NOMO-1 (cell line): ENCODE measurements at regions not wholly inside any gene's neighbourhood (a gene's known extent, or its start where the extent isn't known, plus 50 kb on each side); places are given as distances from the start of the nearest gene placed in this dataset.

Source experiments
- DNase-seq, 2 experiments: peaks; one replicate each; lab custom pipeline; 2025; ENCODE audit not compliant: unreplicated experiment in 2 of 2; lab: John Stamatoyannopoulos, UW

DNA sequence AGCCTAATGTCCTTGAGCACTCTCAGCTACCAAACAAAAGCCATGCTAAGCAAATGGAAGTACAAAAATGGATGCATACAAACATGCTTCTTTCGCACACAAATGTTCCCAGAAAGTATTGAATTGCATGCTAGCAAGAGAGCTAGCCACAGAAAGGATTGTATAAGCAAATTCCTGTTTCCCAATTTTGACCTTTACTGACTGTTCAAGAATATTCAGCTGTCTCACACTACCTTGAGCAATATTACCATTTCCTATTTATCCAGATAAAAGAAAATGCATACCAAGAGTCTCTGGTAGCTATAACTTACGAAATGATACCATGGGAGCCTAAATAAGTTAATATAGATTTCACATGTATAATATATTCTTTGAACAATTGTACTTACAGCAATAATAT, 264.6 kb downstream of the TMEM167A start:
- DNase-seq: peak; percentile 12 to 56

DNA sequence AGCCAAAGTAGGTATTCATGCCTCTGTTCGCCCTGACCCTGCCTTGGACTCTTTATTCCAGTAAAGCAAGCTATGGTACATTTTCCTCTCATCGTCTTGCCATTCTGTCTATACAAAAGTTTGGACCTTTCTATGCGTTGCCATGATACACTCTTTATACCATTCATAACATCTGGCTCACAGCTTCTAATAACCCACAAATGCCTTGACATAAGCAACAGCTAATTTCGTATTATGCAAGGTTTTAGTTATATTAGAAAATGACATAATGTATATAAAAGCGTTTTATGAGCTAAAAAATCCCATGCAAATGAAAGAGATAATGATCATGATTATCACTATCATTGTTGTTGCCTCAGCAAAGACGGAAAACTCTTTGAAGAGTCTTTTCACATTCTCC, 265.7 kb downstream of the TMEM167A start:
- no peak for DNase-seq

DNA sequence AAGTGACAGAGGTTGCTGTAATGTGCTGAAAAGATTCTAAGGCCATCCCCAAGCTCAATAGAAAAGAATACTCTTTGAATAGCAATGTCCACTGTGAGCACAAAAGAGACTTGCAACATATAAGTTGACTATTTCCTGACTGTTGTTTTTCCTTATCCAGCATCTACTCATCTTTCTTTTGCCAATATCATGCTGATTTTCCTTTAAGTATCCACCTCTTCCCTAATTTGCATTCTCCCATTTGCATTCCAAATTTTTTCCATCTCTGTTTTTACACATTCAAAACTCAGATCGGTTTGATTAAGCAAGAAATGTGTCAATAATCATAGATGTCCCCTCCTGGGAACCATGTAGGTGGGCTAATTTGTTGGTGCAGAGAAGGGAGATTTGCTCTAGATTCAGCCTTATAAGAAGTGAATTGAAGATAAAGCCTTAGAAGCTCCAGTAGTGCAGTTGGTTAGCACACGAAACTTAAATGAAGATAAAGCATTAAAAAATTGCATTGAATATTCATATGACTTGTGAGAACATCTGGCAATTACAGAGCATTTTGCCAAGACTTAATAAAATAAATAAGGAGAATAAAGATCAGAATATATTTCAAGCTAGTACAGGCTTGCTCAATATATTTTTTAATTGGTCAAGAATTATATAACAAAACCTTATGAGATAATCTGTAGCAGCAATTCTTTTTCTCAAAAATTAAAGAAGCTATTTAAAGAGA, 267.6 kb downstream of the TMEM167A start:
- no peak for DNase-seq

GRCh38 chr5:82808960-82809359, 268.2 kb downstream of the TMEM167A start:
- DNase-seq: no peak

- no peak for DNase-seq
These were observed 270.2 kb downstream of the TMEM167A start for GRCh38 chr5:82807021-82807420.

- DNase-seq: no peak
These were observed 270.7 kb downstream of the TMEM167A start for GRCh38 chr5:82806513-82806912.

DNA sequence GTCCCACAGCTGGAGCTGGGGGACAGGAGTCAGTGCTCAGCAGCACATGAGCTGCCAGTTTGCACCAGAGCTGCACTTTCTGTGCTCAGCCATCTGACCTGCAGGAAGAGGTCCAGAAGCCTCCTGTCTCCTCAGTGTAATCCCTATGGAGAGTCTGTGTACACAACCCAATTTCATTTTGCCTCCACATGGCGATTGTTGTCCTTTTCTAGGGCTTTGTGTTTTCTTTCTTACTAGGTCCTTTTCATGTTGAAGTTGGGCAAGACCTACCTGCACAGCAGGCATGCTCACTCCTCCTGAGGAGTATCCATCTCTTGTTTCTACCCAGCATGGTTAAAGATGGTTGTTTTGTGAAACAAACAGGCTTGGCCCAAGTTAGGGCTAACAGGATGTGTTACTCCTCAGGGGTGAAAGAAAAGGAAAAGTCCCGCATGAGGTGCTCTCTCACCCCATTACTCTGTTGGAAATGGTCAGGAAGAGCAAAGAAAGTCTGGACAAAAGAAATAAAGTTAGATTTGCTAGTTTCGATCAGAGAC, 273.0 kb downstream of the TMEM167A start:
- DNase-seq: no peak

DNA sequence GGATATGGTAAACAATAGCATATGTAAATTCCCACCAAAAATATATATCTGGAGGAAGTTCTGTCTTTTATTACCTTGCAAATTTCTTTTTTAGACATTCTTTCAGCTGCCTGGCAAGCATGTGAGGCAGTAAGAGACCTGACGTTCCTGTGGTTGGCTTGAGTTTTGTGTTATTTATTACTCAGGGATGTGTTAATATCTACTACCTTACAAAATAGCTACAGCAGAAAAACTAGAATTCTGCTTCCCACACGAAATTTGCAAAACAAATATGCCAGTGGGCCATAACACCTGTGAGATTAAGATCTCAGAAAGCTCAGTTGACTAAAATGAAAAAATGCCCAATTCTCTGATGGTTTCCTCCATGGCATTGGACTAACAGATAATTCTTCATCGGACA, 274.2 kb downstream of the TMEM167A start:
- DNase-seq: no peak

DNA sequence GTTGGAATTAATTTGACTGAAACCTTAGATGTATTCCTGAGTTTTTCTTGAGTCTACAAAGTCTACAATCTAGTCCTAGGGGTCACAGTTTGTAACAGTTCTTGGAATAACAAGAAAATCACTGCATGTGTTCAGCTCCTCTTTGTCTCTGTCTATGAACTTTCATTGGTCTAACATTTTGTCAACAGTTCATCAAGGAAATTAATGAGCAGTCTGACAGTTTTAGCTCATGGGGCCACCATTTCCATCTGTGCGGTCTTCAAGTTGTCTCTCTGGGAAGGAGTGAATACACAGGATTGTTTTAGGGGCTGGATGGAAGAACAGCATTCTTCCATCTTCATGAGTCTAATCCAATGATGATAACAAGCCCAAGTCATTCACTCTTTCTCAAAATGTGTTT, 276.4 kb downstream of the TMEM167A start:
- no peak for DNase-seq

- DNase-seq: no peak
These were observed 277.7 kb downstream of the TMEM167A start for GRCh38 chr5:82799361-82800077.

DNA sequence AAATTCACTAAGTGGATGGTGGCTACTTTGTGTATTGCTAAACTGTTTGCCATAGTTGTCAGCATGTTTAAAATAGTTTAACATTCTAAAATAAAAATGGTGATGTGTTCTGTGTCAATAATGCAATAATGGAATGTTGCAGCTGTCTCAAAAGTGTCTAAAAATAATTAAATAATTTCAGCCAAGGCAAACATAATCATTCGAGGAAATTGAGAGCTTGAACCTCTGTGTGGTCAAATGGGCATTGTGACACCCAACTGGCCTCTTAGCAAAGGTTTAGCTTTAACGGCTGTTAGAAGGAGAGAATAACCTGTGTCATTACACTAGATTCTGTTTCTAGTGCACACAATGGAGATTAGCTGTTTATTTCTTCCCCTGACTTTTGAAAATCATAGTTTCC, 278.5 kb downstream of the TMEM167A start:
- DNase-seq: no peak

GRCh38 chr5:82796643-82797416, 280.4 kb downstream of the TMEM167A start:
- DNase-seq: no peak

- no peak for DNase-seq
These were observed 282.3 kb downstream of the TMEM167A start for GRCh38 chr5:82794876-82795275.

DNA sequence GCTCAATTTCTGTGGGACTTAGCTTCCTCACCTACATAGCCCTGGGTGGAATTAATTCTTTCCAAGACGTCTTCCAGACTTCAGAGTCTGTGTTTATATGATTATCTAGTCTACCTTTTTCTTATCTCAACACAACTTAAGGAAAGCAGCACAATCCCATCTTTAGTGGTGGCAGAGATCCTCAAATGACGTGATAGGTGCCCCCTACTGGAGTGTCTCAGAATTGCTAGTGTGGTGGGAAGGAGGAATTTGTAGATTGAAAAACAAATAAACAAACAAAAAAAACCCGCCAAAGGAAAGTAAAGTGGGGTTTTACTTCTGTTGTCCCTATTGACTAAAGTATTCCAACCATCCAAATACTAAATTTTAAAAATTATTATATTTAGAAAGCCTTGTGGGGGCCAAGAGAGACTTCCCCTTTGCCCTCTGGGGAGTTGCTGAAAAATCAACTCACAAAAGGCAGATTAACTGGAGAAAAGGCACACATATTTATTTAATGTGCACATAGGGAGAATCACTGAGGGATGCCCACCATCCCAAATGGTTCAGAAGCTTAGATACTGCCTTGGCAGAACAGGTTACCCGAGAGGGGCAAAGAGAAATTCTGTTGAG, 283.3 kb downstream of the TMEM167A start:
- DNase-seq: no peak

DNA sequence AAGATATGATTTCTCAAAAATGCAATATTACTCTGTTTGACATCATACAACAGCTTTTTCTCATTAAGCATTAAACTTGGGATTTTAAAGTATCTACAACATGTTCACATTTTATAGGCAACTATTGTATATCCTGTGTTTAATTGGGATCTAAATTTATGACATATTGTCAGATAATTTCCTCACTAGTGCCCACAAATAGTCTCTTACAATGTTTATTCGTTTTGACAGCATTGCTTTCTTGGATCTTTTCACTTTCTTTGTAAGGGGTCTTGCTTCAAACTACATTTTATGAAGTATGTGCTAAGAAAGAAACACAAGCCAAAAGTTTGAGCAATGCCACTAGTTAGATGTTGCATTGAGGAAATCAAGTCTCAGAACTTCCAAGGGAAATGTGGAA, 285.1 kb downstream of the TMEM167A start:
- no peak for DNase-seq

GRCh38 chr5:82789095-82789494, 288.1 kb downstream of the TMEM167A start:
- DNase-seq: no peak

- DNase-seq: no peak
These were observed 290.4 kb downstream of the TMEM167A start for GRCh38 chr5:82786748-82787147.

GRCh38 chr5:82785882-82786509, 291.2 kb downstream of the TMEM167A start:
- DNase-seq: no peak

- DNase-seq: no peak
These were observed 291.7 kb downstream of the TMEM167A start for GRCh38 chr5:82785456-82785855.

- no peak for DNase-seq
These were observed 292.7 kb downstream of the TMEM167A start for GRCh38 chr5:82784521-82784920.

- no peak for DNase-seq
These were observed 300.1 kb downstream of the TMEM167A start for GRCh38 chr5:82777106-82777505.
